ENCODE measurements at regions not wholly inside any gene's neighbourhood (a gene's known extent, or its start where the extent isn't known, plus 50 kb on each side); places are given as distances from the start of the nearest gene placed in this dataset.

DNA sequence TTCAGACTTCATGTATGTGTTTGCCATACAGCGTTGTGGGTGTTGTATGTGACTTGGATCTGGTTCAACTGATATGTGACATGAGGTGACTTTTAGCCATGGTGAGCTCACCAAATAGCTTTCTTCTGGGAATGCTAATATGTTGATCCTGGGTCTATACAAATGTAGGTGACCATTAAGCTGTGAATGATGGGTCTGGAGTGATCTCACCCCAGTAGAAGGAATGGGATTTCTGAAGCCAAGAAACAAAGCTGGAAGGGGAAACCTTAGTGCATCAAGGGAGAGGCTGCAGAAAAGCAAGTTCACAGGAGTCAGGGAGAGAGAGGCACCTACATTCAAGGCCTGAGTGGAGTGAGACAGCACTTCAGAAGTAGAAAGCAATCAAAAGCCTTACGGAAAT is 421.0 kb upstream of the THRB start:
- ChIA-PET CTCF (no interaction called here), POLR2A (no interaction called here)
- H3K4me3 ChIP-seq (ENCODE audit: low read depth in 2 of 2, low read length in 2 of 2) = no peak overlapping the region
- ATAC-seq = no peak
- H3K27me3 ChIP-seq (ENCODE audit: control insufficient read depth, insufficient read depth, low read length) = no peaks in the 10 kb centered on the region
- H3K27ac ChIP-seq (ENCODE audit: low read length) = no peak overlapping the region
- TF ChIP-seq, protein P1, sequence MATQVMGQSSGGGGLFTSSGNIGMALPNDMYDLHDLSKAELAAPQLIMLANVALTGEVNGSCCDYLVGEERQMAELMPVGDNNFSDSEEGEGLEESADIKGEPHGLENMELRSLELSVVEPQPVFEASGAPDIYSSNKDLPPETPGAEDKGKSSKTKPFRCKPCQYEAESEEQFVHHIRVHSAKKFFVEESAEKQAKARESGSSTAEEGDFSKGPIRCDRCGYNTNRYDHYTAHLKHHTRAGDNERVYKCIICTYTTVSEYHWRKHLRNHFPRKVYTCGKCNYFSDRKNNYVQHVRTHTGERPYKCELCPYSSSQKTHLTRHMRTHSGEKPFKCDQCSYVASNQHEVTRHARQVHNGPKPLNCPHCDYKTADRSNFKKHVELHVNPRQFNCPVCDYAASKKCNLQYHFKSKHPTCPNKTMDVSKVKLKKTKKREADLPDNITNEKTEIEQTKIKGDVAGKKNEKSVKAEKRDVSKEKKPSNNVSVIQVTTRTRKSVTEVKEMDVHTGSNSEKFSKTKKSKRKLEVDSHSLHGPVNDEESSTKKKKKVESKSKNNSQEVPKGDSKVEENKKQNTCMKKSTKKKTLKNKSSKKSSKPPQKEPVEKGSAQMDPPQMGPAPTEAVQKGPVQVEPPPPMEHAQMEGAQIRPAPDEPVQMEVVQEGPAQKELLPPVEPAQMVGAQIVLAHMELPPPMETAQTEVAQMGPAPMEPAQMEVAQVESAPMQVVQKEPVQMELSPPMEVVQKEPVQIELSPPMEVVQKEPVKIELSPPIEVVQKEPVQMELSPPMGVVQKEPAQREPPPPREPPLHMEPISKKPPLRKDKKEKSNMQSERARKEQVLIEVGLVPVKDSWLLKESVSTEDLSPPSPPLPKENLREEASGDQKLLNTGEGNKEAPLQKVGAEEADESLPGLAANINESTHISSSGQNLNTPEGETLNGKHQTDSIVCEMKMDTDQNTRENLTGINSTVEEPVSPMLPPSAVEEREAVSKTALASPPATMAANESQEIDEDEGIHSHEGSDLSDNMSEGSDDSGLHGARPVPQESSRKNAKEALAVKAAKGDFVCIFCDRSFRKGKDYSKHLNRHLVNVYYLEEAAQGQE (IDR thresholded peaks at IDR 0.05; ENCODE audit: insufficient read depth in 1 of 2, low read depth in 2 of 2, low read length in 1 of 2) = no peak
- no peak for TF ChIP-seq TCF7L2 (IDR thresholded peaks at IDR 0.05; ENCODE audit: low read depth, low read length)
- no peak for TF ChIP-seq POLR2AphosphoS5 (IDR thresholded peaks at IDR 0.05; ENCODE audit: low read depth, low read length)
- TF ChIP-seq SIN3A (IDR thresholded peaks at IDR 0.05; ENCODE audit: borderline replicate concordance, insufficient read depth, low read depth, low read length) = no peak
- TF ChIP-seq, protein P2, sequence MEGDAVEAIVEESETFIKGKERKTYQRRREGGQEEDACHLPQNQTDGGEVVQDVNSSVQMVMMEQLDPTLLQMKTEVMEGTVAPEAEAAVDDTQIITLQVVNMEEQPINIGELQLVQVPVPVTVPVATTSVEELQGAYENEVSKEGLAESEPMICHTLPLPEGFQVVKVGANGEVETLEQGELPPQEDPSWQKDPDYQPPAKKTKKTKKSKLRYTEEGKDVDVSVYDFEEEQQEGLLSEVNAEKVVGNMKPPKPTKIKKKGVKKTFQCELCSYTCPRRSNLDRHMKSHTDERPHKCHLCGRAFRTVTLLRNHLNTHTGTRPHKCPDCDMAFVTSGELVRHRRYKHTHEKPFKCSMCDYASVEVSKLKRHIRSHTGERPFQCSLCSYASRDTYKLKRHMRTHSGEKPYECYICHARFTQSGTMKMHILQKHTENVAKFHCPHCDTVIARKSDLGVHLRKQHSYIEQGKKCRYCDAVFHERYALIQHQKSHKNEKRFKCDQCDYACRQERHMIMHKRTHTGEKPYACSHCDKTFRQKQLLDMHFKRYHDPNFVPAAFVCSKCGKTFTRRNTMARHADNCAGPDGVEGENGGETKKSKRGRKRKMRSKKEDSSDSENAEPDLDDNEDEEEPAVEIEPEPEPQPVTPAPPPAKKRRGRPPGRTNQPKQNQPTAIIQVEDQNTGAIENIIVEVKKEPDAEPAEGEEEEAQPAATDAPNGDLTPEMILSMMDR (IDR thresholded peaks at IDR 0.05) = no peak
- intact Hi-C loops (cut with micrococcal nuclease; ENCODE audit: unreplicated experiment) (no loop called here), in situ Hi-C loops (cut with HindIII; ENCODE audit: low pct_unique_long_range_greater_than_20kb, low sequenced_read_pairs) (no loop called here)
- no peaks in the 10 kb centered on the region for H3K36me3 ChIP-seq (ENCODE audit: control insufficient read depth, insufficient read depth, low read length)
- H3K4me1 ChIP-seq (ENCODE audit: control insufficient read depth, insufficient read depth, low read length) = no peaks in the 10 kb centered on the region
- no peaks in the 10 kb centered on the region for H3K9me3 ChIP-seq (ENCODE audit: control insufficient read depth, insufficient read depth, low read depth, low read length)
- DNase-seq (ENCODE audit: low read depth, low spot score) = no peak
- no TSS peak for BruUV-seq (replicated peaks)

DNA sequence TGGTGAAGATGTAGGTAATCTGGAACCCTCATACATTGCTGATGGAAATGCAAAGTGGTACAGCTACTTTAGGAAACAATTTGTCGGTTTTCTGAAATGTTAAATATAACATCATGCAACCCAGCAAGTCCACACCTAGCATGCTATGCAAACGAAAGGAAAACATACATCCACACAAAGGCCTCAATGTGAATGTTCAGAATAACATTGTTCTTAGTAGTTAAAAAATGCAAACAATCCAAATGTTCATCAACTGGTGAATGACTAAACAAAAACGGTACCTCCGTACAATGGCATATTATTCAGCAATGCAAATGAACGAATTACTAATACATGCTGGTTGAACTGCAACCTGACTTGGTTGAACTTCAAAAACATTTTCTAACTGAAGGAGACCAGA is 423.3 kb upstream of the THRB start:
- Histone ChIP-seq H3K4me1 (ENCODE audit: control insufficient read depth, insufficient read depth, low read length) (no peaks in the 10 kb centered on the region), H3K36me3 (ENCODE audit: control insufficient read depth, insufficient read depth, low read length) (no peaks in the 10 kb centered on the region), H3K4me3 (ENCODE audit: low read depth in 2 of 2, low read length in 2 of 2) (no peak overlapping the region), H3K9me3 (ENCODE audit: control insufficient read depth, insufficient read depth, low read depth, low read length) (no peaks in the 10 kb centered on the region), H3K27ac (ENCODE audit: low read length) (no peak overlapping the region), H3K27me3 (ENCODE audit: control insufficient read depth, insufficient read depth, low read length) (no peaks in the 10 kb centered on the region)
- no TSS peak for BruUV-seq (replicated peaks)
- CTCF ChIA-PET = no interaction called here
- intact Hi-C loops (cut with micrococcal nuclease; ENCODE audit: unreplicated experiment) (no loop called here), in situ Hi-C loops (cut with HindIII; ENCODE audit: low pct_unique_long_range_greater_than_20kb, low sequenced_read_pairs) (no loop called here)
- POLR2A ChIA-PET = no interaction called here
- DNase-seq (ENCODE audit: low read depth, low spot score) = no peak
- no peak for ATAC-seq
- TF ChIP-seq, protein P2 (IDR thresholded peaks at IDR 0.05) = no peak
- no peak for TF ChIP-seq TCF7L2 (IDR thresholded peaks at IDR 0.05; ENCODE audit: low read depth, low read length)

DNA sequence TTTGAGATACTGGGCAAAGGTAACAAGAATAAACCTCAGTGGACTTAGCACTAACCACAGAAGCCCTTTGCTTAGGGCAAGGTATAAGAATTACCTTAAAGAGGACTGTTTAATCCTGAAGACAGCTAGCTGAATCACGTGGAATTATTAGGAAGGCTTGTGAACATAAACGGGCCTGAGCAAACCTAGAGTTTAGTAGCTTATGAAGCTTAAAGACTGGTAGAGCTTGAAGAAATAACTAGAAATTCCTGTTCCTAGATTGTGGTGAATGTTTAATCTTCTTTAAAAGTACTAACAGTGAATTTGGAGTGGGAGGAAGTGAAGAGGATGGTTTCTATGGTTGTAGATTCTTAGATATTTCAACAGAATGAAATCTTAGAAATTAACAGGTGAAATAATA is 428.9 kb upstream of the THRB start:
- ChIA-PET CTCF (no interaction called here), POLR2A (no interaction called here)
- ATAC-seq (no peak), DNase-seq (ENCODE audit: low read depth, low spot score) (no peak)
- Histone ChIP-seq H3K4me1 (ENCODE audit: control insufficient read depth, insufficient read depth, low read length) (no peaks in the 10 kb centered on the region), H3K4me3 (ENCODE audit: low read depth in 2 of 2, low read length in 2 of 2) (no peak overlapping the region), H3K27ac (ENCODE audit: low read length) (no peak overlapping the region), H3K9me3 (ENCODE audit: control insufficient read depth, insufficient read depth, low read depth, low read length) (no peaks in the 10 kb centered on the region), H3K27me3 (ENCODE audit: control insufficient read depth, insufficient read depth, low read length) (no peaks in the 10 kb centered on the region), H3K36me3 (ENCODE audit: control insufficient read depth, insufficient read depth, low read length) (no peaks in the 10 kb centered on the region)
- in situ Hi-C loops (cut with HindIII; ENCODE audit: low pct_unique_long_range_greater_than_20kb, low sequenced_read_pairs) (no loop called here), intact Hi-C loops (cut with micrococcal nuclease; ENCODE audit: unreplicated experiment) (no loop called here)
- BruUV-seq (replicated peaks) = no TSS peak
- TF ChIP-seq POLR2AphosphoS5 (IDR thresholded peaks at IDR 0.05; ENCODE audit: low read depth, low read length) = no peak
- TF ChIP-seq TCF7L2 (IDR thresholded peaks at IDR 0.05; ENCODE audit: low read depth, low read length) = no peak
- TF ChIP-seq, protein P1 (IDR thresholded peaks at IDR 0.05; ENCODE audit: insufficient read depth in 1 of 2, low read depth in 2 of 2, low read length in 1 of 2) = no peak
- no peak for TF ChIP-seq SIN3A (IDR thresholded peaks at IDR 0.05; ENCODE audit: borderline replicate concordance, insufficient read depth, low read depth, low read length)
- TF ChIP-seq, protein P2 (IDR thresholded peaks at IDR 0.05) = no peak
